D721Med (cell line): ENCODE measurements at regions not wholly inside any gene's neighbourhood (a gene's known extent, or its start where the extent isn't known, plus 50 kb on each side); places are given as distances from the start of the nearest gene placed in this dataset.

Experiments
- DNase-seq: peaks from one replicate; pipeline ENCODE4 v3.0.0; 2011; ENCODE audit warnings: low spot score; ENCODE audit not compliant: insufficient read length
- FAIRE-seq: peaks from 2 replicates; lab custom pipeline; 2011; peaks lifted over from hg19 to GRCh38; lab: Jason Lieb, UNC
- CTCF ChIP-seq: IDR thresholded peaks from 2 replicates; pipeline ENCODE4 v1.5.1; 2012; ENCODE audit warnings: mild to moderate bottlenecking, control low read depth; ENCODE audit not compliant: insufficient read depth; ENCODE audit errors: missing control alignments

GRCh38 chr12:111297703-111298426 lies 71.0 kb downstream of the PHETA1 start:
- no peak for FAIRE-seq
- no peak for TF ChIP-seq CTCF
- no peak for DNase-seq

DNA sequence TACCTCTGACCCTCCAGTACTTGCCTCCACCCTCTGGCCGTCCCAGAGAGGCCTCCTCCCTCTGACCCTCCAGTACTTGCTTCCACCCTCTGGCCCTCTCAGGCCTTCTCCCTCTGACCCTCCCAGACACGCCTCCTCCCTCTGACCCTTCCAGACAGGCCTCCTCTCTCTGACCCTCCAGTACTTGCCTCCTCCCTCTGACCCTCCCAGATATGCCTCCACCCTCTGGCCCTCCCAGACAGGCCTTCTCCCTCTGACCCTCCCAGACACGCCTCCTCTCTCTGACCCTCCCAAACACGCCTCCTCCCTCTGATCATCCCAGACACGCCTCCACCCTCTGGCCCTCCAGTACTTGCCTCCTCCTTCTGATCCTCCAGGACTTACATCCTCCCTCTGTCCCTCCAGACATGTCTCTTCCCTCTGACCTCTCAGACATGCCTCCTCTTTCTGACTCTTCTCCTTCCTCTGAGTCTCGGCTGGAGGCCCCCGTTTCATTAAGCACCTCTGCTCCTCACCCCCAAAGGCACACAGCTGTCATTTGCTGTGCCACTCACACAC lies 71.9 kb downstream of the PHETA1 start:
- no peak for DNase-seq
- FAIRE-seq, result no peak
- no peak for TF ChIP-seq CTCF

- no peak for DNase-seq
- FAIRE-seq, result no peak
- no peak for TF ChIP-seq CTCF
Observed at GRCh38 chr12:111295176-111295575, 73.7 kb downstream of the PHETA1 start.

DNA sequence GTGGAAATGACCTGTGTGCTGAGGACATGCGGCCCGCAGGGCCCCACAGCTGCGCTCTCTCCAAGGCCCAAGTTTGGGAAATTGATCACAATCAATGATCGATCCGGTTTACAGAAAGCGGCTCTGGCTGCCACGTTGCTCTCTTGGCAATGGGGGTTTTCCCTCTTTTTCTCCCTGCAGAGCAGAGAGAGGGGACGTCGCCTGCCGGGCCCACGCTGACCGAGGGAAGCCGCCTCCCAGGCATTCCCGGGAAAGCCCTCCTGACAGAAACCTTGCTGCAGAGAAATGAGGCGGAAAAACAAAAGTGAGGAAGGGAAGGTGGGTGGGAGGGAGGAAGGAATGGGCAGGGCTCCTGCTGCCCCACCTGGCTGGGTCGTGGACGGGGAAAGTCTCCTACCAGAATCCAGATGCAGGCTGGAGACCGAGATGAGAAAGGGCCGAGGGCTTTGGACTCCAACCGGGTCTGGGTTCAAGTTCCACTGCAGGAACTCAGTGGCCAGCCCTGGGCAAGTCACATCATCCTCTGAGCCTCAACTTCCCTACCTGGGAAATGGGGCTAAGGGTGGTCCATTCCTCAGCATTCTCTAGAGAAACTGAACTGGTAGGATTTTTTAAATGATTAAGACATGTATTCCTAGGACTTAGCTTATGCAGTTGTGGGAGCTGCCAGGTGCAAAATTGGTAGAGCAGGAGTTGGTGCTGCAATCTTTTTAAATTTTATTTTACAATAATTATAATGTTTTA lies 75.5 kb downstream of the PHETA1 start:
- FAIRE-seq (no peak), DNase-seq (no peak)
- TF ChIP-seq CTCF, result no peak

DNA sequence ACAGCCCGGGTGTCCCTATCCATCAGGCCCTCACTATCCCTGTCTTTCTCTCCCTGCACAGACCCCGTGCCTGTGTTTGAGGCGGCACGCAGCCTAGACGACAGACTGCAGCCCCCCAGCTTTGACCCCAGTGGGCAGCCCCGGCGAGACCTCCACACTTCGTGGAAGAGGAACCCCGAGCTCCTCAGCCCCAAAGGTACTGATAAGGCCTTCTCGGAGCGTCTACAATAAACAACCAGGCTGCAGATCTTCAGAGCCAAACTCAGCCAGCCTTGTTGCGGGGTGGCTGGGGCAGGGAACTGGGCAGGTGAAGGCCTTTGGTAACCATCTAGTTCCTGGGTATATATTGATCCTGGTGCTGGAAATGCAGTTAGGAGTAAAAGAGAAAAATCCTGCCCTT lies 77.5 kb downstream of the PHETA1 start:
- no peak for TF ChIP-seq CTCF
- FAIRE-seq, result no peak
- DNase-seq, result no peak

DNA sequence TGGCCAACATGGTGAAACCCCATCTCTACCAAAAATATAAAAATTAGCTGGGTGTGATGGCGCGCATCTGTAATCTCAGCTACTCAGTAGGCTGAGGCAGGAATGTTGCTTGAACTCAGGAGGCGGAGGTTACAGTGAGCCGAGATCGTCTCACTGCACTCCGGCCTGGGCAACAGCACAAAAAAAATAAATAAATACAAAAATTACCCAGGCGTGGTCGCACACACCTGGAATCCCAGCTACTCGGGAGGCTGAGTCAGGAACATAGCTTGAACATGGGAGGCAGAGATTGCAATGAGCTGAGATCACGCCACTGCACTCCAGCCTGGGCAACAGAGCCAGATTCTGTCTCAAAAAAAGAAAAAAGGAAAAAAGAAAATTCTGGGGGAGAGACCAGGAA lies 80.1 kb downstream of the PHETA1 start:
- FAIRE-seq (no peak), DNase-seq (no peak)
- TF ChIP-seq CTCF, result no peak
